NCI-H748 (cell line): ENCODE measurements at regions not wholly inside any gene's neighbourhood (a gene's known extent, or its start where the extent isn't known, plus 50 kb on each side); places are given as distances from the start of the nearest gene placed in this dataset.
"Not testable (repeated sequence)": the region's sequence is repeated elsewhere in the genome, so short reads cannot be mapped to it uniquely, and the experiment has no call there.

Experiments
- DNase-seq: peaks from one replicate; lab custom pipeline; 2025; ENCODE audit not compliant: unreplicated experiment; lab: John Stamatoyannopoulos, UW

- no peak for DNase-seq
Measured at GRCh38 chr13:40345149-40345514, 321.3 kb downstream of the FOXO1 start.

GRCh38 chr13:40345654-40346372 lies 320.6 kb downstream of the FOXO1 start:
- DNase-seq = no peak

GRCh38 chr13:40346592-40346991 lies 319.8 kb downstream of the FOXO1 start:
- no peak for DNase-seq

- DNase-seq = no peak
Measured at GRCh38 chr13:40348096-40348679, 318.3 kb downstream of the FOXO1 start.

- DNase-seq = no peak
Measured at GRCh38 chr13:40350283-40350992, 316.0 kb downstream of the FOXO1 start.

GRCh38 chr13:40351537-40352379 lies 314.7 kb downstream of the FOXO1 start:
- no peak for DNase-seq

- DNase-seq = no peak
Measured at GRCh38 chr13:40352380-40352778, 314.1 kb downstream of the FOXO1 start.

GRCh38 chr13:40352802-40353562 lies 313.5 kb downstream of the FOXO1 start:
- no peak for DNase-seq

- no peak for DNase-seq
Measured at GRCh38 chr13:40355126-40355724, 311.2 kb downstream of the FOXO1 start.

GRCh38 chr13:40356011-40356410 lies 310.4 kb downstream of the FOXO1 start:
- no peak for DNase-seq

- not testable (repeated sequence) for DNase-seq
Measured at GRCh38 chr13:40356458-40356857, 310.0 kb downstream of the FOXO1 start.

GRCh38 chr13:40362502-40362901 lies 303.9 kb downstream of the FOXO1 start:
- no peak for DNase-seq

GRCh38 chr13:40363653-40364052 lies 302.8 kb downstream of the FOXO1 start:
- no peak for DNase-seq

GRCh38 chr13:40366119-40366518 lies 300.3 kb downstream of the FOXO1 start:
- DNase-seq = no peak

- no peak for DNase-seq
Measured at GRCh38 chr13:40368127-40368891, 298.1 kb downstream of the FOXO1 start.

GRCh38 chr13:40370661-40371060 lies 295.8 kb downstream of the FOXO1 start:
- DNase-seq = no peak

GRCh38 chr13:40371531-40372125 lies 294.8 kb downstream of the FOXO1 start:
- peak; percentile 11 for DNase-seq

GRCh38 chr13:40373608-40374007 lies 292.8 kb downstream of the FOXO1 start:
- not testable (repeated sequence) for DNase-seq
